ENCODE measurements at regions not wholly inside any gene's neighbourhood (a gene's known extent, or its start where the extent isn't known, plus 50 kb on each side); places are given as distances from the start of the nearest gene placed in this dataset.

GRCh38 chr20:52432740-52433139, 241.2 kb upstream of the ZFP64 start:
- TF ChIP-seq EZH2phosphoT487 (IDR thresholded peaks at IDR 0.05; ENCODE audit: insufficient read depth, low read depth) (no peak), EZH2 (IDR thresholded peaks at IDR 0.05; ENCODE audit: insufficient read depth, poor library complexity, severe bottlenecking) (no peak)
